SK-N-SH (cell line): ENCODE measurements at regions not wholly inside any gene's neighbourhood (a gene's known extent, or its start where the extent isn't known, plus 50 kb on each side); places are given as distances from the start of the nearest gene placed in this dataset.

Source experiments
- CTCF ChIA-PET: fragments of 300-600, 350-600 bp; formaldehyde crosslinking; extraction: SDS; loops from one replicate; lab custom pipeline; 2021; lab: Yijun Ruan, JAX
- POLR2A ChIA-PET: fragments of 350-600 bp; sonication (Branson Sonifier 250); formaldehyde crosslinking; extraction: SDS; loops from one replicate; lab custom pipeline; 2020; ENCODE audit warnings: antibody characterized with exemption, inconsistent platforms; lab: Yijun Ruan, JAX
- DNase-seq: peaks from one replicate; pipeline ENCODE4 v3.0.0; 2012
- H2AFZ ChIP-seq: fragments of 200-600 bp; sonication (generic); 2 replicates; pipeline ENCODE4 v1.8.1; 2016; ENCODE audit warnings: antibody characterized with exemption, mild to moderate bottlenecking, low read depth
- H3F3A ChIP-seq: fragments of 200-600 bp; sonication (generic); replicated peaks from 2 replicates; pipeline ENCODE3; 2016; ENCODE audit warnings: antibody characterized with exemption, mild to moderate bottlenecking; ENCODE audit not compliant: insufficient read depth
- H3K27ac ChIP-seq, 2 experiments: fragments of 200-500 bp in 1 of 2; fragments of 200-600 bp in 1 of 2; sonication (Bioruptor generic) in 1 of 2; sonication (generic), shearing (Covaris generic) in 1 of 2; 2 replicates each; pipeline versions ENCODE4 v1.5.1 to v1.6.1; 2014 to 2016; ENCODE audit warnings: low read depth in 2 of 2, inconsistent platforms in 1 of 2, low read length in 1 of 2, mild to moderate bottlenecking in 1 of 2, mixed read lengths in 1 of 2
- H3K27me3 ChIP-seq: fragments of 200-600 bp; sonication (generic), shearing (Covaris generic); 2 replicates; pipeline ENCODE4 v1.6.1; 2016; ENCODE audit warnings: mixed run types; ENCODE audit not compliant: insufficient read depth
- H3K36me3 ChIP-seq, 2 experiments: fragments of 200-500 bp in 1 of 2; fragments of 200-600 bp in 1 of 2; sonication (Bioruptor generic) in 1 of 2; sonication (generic) in 1 of 2; replicated peaks in 1 of 2; 2 replicates each; pipeline versions ENCODE3 to v1.5.1; 2014 to 2016; ENCODE audit warnings: low read length in 1 of 2, mild to moderate bottlenecking in 1 of 2; ENCODE audit not compliant: insufficient read depth in 2 of 2, control insufficient read depth in 1 of 2
- H3K4me1 ChIP-seq, 2 experiments: fragments of 200-500 bp in 1 of 2; fragments of 200-600 bp in 1 of 2; sonication (Bioruptor generic) in 1 of 2; sonication (generic), shearing (Covaris generic) in 1 of 2; 2 replicates each; pipeline versions ENCODE4 v1.5.1 to v1.6.1; 2014 to 2016; ENCODE audit warnings: low read depth in 1 of 2, low read length in 1 of 2, mixed run types in 1 of 2; ENCODE audit not compliant: insufficient read depth in 2 of 2, control insufficient read depth in 1 of 2
- H3K4me2 ChIP-seq: fragments of 200-600 bp; sonication (generic), shearing (Covaris generic); 2 replicates; pipeline ENCODE4 v1.6.1; 2017; ENCODE audit warnings: mixed run types
- H3K4me3 ChIP-seq, 2 experiments: fragments of 200-500 bp in 1 of 2; fragments of 200-600 bp in 1 of 2; sonication (Bioruptor generic) in 1 of 2; sonication (generic), shearing (Covaris generic) in 1 of 2; 2 replicates each; pipeline versions ENCODE4 v1.5.1 to v1.8.1; 2014 to 2016; ENCODE audit warnings: low read depth in 2 of 2, inconsistent platforms in 1 of 2, low read length in 1 of 2, mild to moderate bottlenecking in 1 of 2, mixed read lengths in 1 of 2, moderate library complexity in 1 of 2
- H3K79me2 ChIP-seq: fragments of 200-600 bp; sonication (generic); 2 replicates; pipeline ENCODE4 v1.8.1; 2017; ENCODE audit warnings: mild to moderate bottlenecking; ENCODE audit not compliant: insufficient read depth
- H3K9ac ChIP-seq: fragments of 200-600 bp; sonication (generic); 2 replicates; pipeline ENCODE4 v1.6.1; 2017; ENCODE audit warnings: mixed run types
- H3K9me2 ChIP-seq: fragments of 200-600 bp; sonication (generic); 2 replicates; pipeline ENCODE4 v1.6.1; 2017; ENCODE audit warnings: mixed run types
- H3K9me3 ChIP-seq: fragments of 200-600 bp; sonication (generic); 2 replicates; pipeline ENCODE4 v1.6.1; 2017; ENCODE audit warnings: mixed run types, mild to moderate bottlenecking, moderate library complexity
- H4K20me1 ChIP-seq: fragments of 200-600 bp; sonication (generic); 2 replicates; pipeline ENCODE4 v1.6.1; 2017; ENCODE audit warnings: mild to moderate bottlenecking, mixed run types; ENCODE audit not compliant: insufficient read depth
- CTCF ChIP-seq: fragments of 200-600 bp; sonication (generic); IDR thresholded peaks from 2 replicates; pipeline ENCODE4 v1.6.1; 2017; ENCODE audit warnings: antibody characterized with exemption, mild to moderate bottlenecking, moderate library complexity
- EZH2phosphoT487 ChIP-seq: fragments of 200-600 bp; sonication (generic); IDR thresholded peaks from 2 replicates; pipeline ENCODE4 v1.6.1; 2017; ENCODE audit warnings: low read depth, mixed run types, mild to moderate bottlenecking, antibody characterized with exemption, moderate library complexity, borderline replicate concordance
- FOSL2 ChIP-seq: IDR thresholded peaks from 2 replicates; pipeline ENCODE4 v1.4.0; 2012; ENCODE audit warnings: low read depth, mild to moderate bottlenecking, moderate library complexity, borderline replicate concordance
- MEF2A ChIP-seq: IDR thresholded peaks from 2 replicates; pipeline ENCODE4 v1.4.0; 2012; ENCODE audit warnings: low read depth, borderline replicate concordance
- NFIC ChIP-seq: IDR thresholded peaks from 2 replicates; pipeline ENCODE4 v1.4.0; 2012; ENCODE audit warnings: borderline replicate concordance
- POLR2AphosphoS5 ChIP-seq: IDR thresholded peaks from 2 replicates; pipeline ENCODE4 v1.6.1; 2012; ENCODE audit warnings: low read depth, low read length
- RFX5 ChIP-seq: IDR thresholded peaks from 2 replicates; pipeline ENCODE4 v1.6.1; 2012; ENCODE audit warnings: mild to moderate bottlenecking, improper control_type of control experiment, low read length
- TAF1 ChIP-seq: IDR thresholded peaks from 2 replicates; pipeline ENCODE4 v1.6.1; 2012; ENCODE audit warnings: low read depth, mild to moderate bottlenecking, low read length, moderate library complexity, borderline replicate concordance
- WGBS: methylation state at CpG from one replicate; pipeline ENCODE4 v1.1.6; 2017; ENCODE audit warnings: low lambda C conversion rate; 5-methylcytosine and 5-hydroxymethylcytosine counted together
- TF ChIP-seq, protein P1 (sequence below): IDR thresholded peaks from 2 replicates; pipeline ENCODE4 v1.4.0; 2012; ENCODE audit warnings: low read depth, borderline replicate concordance
- TF ChIP-seq, protein P2 (sequence below): IDR thresholded peaks from 2 replicates; pipeline ENCODE4; 2012

DNA sequence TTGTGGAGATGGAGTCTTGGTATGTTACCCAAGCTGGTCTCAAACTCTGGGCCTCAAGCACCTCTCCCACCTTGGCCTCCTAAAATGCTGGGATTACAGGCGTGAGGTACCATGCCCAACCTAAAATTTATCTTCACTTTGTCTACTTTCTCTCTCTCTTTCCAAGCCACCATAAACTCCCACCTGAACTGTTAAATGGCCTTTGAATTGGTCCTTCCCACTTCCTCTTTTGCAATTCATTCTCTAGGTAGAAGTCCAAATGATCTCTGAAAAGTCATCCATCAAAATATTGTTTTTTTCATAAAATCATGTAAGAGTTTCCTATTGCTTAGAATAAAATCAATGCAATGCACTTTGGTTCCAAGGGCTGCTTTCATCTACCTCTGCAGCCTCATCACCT lies 90.1 kb upstream of the CELF2 start:
- no peak overlapping the region for H3K27ac ChIP-seq

GRCh38 chr10:10930979-10931743 lies 86.5 kb upstream of the CELF2 start:
- 33% methylated on average over 8 of the region's 8 CpGs for WGBS

More for the DNA sequence above, 90.1 kb upstream of the CELF2 start:
- Histone ChIP-seq H3K4me1 (no peaks in the 10 kb centered on the region), H3K9me3 (no peaks in the 10 kb centered on the region), H3K79me2 (no peaks in the 10 kb centered on the region), H3K4me2 (no peak overlapping the region), H3F3A (no peaks in the 10 kb centered on the region), H2AFZ (no peak overlapping the region), H3K4me3 (no peak overlapping the region), H4K20me1 (no peaks in the 10 kb centered on the region), H3K9me2 (no peaks in the 10 kb centered on the region), H3K27me3 (no peaks in the 10 kb centered on the region), H3K9ac (no peak overlapping the region), H3K36me3 (no peaks in the 10 kb centered on the region)
- ChIA-PET CTCF (no interaction called here), POLR2A (no interaction called here)
- WGBS: 11% methylated on average over 1 of the region's 1 CpG
- TF ChIP-seq FOSL2: no peak
- DNase-seq: no peak

More at GRCh38 chr10:10930979-10931743, 86.5 kb upstream of the CELF2 start:
- Histone ChIP-seq H4K20me1 (no peaks in the 10 kb centered on the region), H3K27ac (no peak overlapping the region), H3K9me3 (no peaks in the 10 kb centered on the region), H2AFZ (no peak overlapping the region), H3K9ac (no peak overlapping the region), H3F3A (no peaks in the 10 kb centered on the region), H3K4me2 (no peak overlapping the region), H3K4me3 (no peak overlapping the region), H3K27me3 (no peaks in the 10 kb centered on the region), H3K4me1 (no peaks in the 10 kb centered on the region), H3K79me2 (no peaks in the 10 kb centered on the region), H3K9me2 (no peaks in the 10 kb centered on the region), H3K36me3 (no peaks in the 10 kb centered on the region)
- DNase-seq: no peak
- TF ChIP-seq, protein P1, sequence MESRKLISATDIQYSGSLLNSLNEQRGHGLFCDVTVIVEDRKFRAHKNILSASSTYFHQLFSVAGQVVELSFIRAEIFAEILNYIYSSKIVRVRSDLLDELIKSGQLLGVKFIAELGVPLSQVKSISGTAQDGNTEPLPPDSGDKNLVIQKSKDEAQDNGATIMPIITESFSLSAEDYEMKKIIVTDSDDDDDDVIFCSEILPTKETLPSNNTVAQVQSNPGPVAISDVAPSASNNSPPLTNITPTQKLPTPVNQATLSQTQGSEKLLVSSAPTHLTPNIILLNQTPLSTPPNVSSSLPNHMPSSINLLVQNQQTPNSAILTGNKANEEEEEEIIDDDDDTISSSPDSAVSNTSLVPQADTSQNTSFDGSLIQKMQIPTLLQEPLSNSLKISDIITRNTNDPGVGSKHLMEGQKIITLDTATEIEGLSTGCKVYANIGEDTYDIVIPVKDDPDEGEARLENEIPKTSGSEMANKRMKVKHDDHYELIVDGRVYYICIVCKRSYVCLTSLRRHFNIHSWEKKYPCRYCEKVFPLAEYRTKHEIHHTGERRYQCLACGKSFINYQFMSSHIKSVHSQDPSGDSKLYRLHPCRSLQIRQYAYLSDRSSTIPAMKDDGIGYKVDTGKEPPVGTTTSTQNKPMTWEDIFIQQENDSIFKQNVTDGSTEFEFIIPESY: no peak
- TF ChIP-seq RFX5 (no peak), EZH2phosphoT487 (no peak), CTCF (no peak), TAF1 (no peak), NFIC (no peak), POLR2AphosphoS5 (no peak), MEF2A (no peak)
- TF ChIP-seq, protein P2, sequence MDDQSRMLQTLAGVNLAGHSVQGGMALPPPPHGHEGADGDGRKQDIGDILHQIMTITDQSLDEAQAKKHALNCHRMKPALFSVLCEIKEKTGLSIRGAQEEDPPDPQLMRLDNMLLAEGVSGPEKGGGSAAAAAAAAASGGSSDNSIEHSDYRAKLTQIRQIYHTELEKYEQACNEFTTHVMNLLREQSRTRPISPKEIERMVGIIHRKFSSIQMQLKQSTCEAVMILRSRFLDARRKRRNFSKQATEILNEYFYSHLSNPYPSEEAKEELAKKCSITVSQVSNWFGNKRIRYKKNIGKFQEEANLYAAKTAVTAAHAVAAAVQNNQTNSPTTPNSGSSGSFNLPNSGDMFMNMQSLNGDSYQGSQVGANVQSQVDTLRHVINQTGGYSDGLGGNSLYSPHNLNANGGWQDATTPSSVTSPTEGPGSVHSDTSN: no peak
- ChIA-PET POLR2A (no interaction called here), CTCF (no interaction called here)
